ENCODE measurements at regions not wholly inside any gene's neighbourhood (a gene's known extent, or its start where the extent isn't known, plus 50 kb on each side); places are given as distances from the start of the nearest gene placed in this dataset.

- no peak for DNase-seq
Observed at GRCh38 chr7:7060828-7061599, 121.3 kb upstream of the C1GALT1 start.

- no peak for DNase-seq
Observed at GRCh38 chr7:7077945-7078344, 104.4 kb upstream of the C1GALT1 start.

- DNase-seq = no peak
Observed at GRCh38 chr7:7080802-7081201, 101.5 kb upstream of the C1GALT1 start.

GRCh38 chr7:7090460-7090859 is 91.9 kb upstream of the C1GALT1 start:
- no peak for DNase-seq

GRCh38 chr7:7098280-7098818 is 84.0 kb upstream of the C1GALT1 start:
- no peak for DNase-seq

GRCh38 chr7:7099584-7100014 is 82.7 kb upstream of the C1GALT1 start:
- peak; percentile 95 for DNase-seq

- peak; percentile 97 for DNase-seq
Observed at GRCh38 chr7:7100432-7100849, 81.9 kb upstream of the C1GALT1 start.

GRCh38 chr7:7102906-7103305 is 79.4 kb upstream of the C1GALT1 start:
- no peak for DNase-seq

GRCh38 chr7:7103343-7104313 is 78.7 kb upstream of the C1GALT1 start:
- DNase-seq = peak; percentile 93

- DNase-seq = peak; percentile 91
Observed at GRCh38 chr7:7104314-7104698, 78.0 kb upstream of the C1GALT1 start.

GRCh38 chr7:7104971-7105370 is 77.4 kb upstream of the C1GALT1 start:
- DNase-seq = no peak

GRCh38 chr7:7105800-7106582 is 76.4 kb upstream of the C1GALT1 start:
- no peak for DNase-seq

GRCh38 chr7:7108931-7109330 is 73.4 kb upstream of the C1GALT1 start:
- no peak for DNase-seq

GRCh38 chr7:7109934-7110333 is 72.4 kb upstream of the C1GALT1 start:
- no peak for DNase-seq

GRCh38 chr7:7110706-7111105 is 71.6 kb upstream of the C1GALT1 start:
- no peak for DNase-seq

GRCh38 chr7:7112868-7113267 is 69.5 kb upstream of the C1GALT1 start:
- DNase-seq = no peak

GRCh38 chr7:7114575-7115291 is 67.6 kb upstream of the C1GALT1 start:
- no peak for DNase-seq

- no peak for DNase-seq
Observed at GRCh38 chr7:7117935-7118586, 64.3 kb upstream of the C1GALT1 start.

GRCh38 chr7:7118822-7119221 is 63.5 kb upstream of the C1GALT1 start:
- no peak for DNase-seq

GRCh38 chr7:7119729-7120128 is 62.6 kb upstream of the C1GALT1 start:
- DNase-seq = no peak

- no peak for DNase-seq
Observed at GRCh38 chr7:7122033-7122478, 60.3 kb upstream of the C1GALT1 start.
